Activated CD4-positive, alpha-beta T cell treated with anti-CD3 and anti-CD28 coated beads for 36 hours (primary cell): ENCODE measurements at regions not wholly inside any gene's neighbourhood (a gene's known extent, or its start where the extent isn't known, plus 50 kb on each side); places are given as distances from the start of the nearest gene placed in this dataset.

Experiments used
- ATAC-seq: fragments of 200-7000 bp; cut with Tn5 transposase; one replicate; pipeline ENCODE4 v1.10.0; 2021; ENCODE audit warnings: mild to moderate bottlenecking, moderate library complexity
- CTCF ChIA-PET: fragments of 350-600 bp; sonication (Branson Sonifier 250); formaldehyde crosslinking; loops from one replicate; lab custom pipeline; 2021; ENCODE audit warnings: antibody characterized with exemption; lab: Charles Lee
- POLR2A ChIA-PET: fragments of 350-600 bp; sonication (Branson Sonifier 250); formaldehyde crosslinking; loops from one replicate; lab custom pipeline; 2021; ENCODE audit warnings: antibody characterized with exemption, inconsistent platforms; lab: Charles Lee
- DNase-seq: peaks from one replicate; pipeline ENCODE4 v3.0.0-alpha.2; 2020
- H3K27ac Mint-ChIP-seq: one replicate; pipeline ENCODE4 v1.8.0; 2021; ENCODE audit warnings: mixed read lengths
- H3K27me3 Mint-ChIP-seq: one replicate; pipeline ENCODE4 v1.8.0; 2021; ENCODE audit warnings: mixed read lengths
- H3K36me3 Mint-ChIP-seq: one replicate; pipeline ENCODE4 v1.8.0; 2021; ENCODE audit warnings: low read depth, mixed read lengths
- H3K4me1 Mint-ChIP-seq: one replicate; pipeline ENCODE4 v1.8.0; 2021; ENCODE audit warnings: mixed read lengths
- H3K4me3 Mint-ChIP-seq: one replicate; pipeline ENCODE4 v1.8.0; 2021; ENCODE audit warnings: mild to moderate bottlenecking, moderate library complexity, mixed read lengths
- H3K9me3 Mint-ChIP-seq: one replicate; pipeline ENCODE4 v1.8.0; 2021; ENCODE audit warnings: low read depth, mixed read lengths
- intact Hi-C, 2 experiments: fragments of 100-400 bp; cut with DNase I in 1 of 2; cut with micrococcal nuclease in 1 of 2; formaldehyde crosslinking; loops; one replicate each; pipeline versions ENCODE4 v1.14.2 to v1.15.1; 2022 to 2024; cut with DNase I, micrococcal nuclease

GRCh38 chr3:116640109-116640508 is 69.5 kb upstream of the TUSC7 start:
- no peaks in the 10 kb centered on the region for H3K27me3 Mint-ChIP-seq
- ATAC-seq, result no peak
- POLR2A ChIA-PET, result no interaction called here
- no peak overlapping the region for H3K27ac Mint-ChIP-seq
- no peak overlapping the region for H3K4me3 Mint-ChIP-seq
- H3K36me3 Mint-ChIP-seq, result no peaks in the 10 kb centered on the region
- CTCF ChIA-PET, result no interaction called here
- H3K4me1 Mint-ChIP-seq, result no peaks in the 10 kb centered on the region
- peaks cover 7% of the 10 kb centered on the region for H3K9me3 Mint-ChIP-seq
- intact Hi-C loops, result no loop called here
- DNase-seq, result no peak

- ATAC-seq (no peak), DNase-seq (no peak)
- H3K27me3 Mint-ChIP-seq, result no peaks in the 10 kb centered on the region
- no peak overlapping the region for H3K27ac Mint-ChIP-seq
- H3K9me3 Mint-ChIP-seq, result peaks cover 5% of the 10 kb centered on the region
- intact Hi-C loops, result no loop called here
- no peaks in the 10 kb centered on the region for H3K4me1 Mint-ChIP-seq
- CTCF ChIA-PET, result no interaction called here
- POLR2A ChIA-PET, result no interaction called here
- no peaks in the 10 kb centered on the region for H3K36me3 Mint-ChIP-seq
- H3K4me3 Mint-ChIP-seq, result no peak overlapping the region
These were observed 66.6 kb upstream of the TUSC7 start for GRCh38 chr3:116643001-116643400.

GRCh38 chr3:116647996-116648395 is 61.6 kb upstream of the TUSC7 start:
- ChIA-PET POLR2A (no interaction called here), CTCF (no interaction called here)
- ATAC-seq (no peak), DNase-seq (no peak)
- Mint-ChIP-seq H3K27me3 (no peaks in the 10 kb centered on the region), H3K27ac (no peak overlapping the region), H3K4me3 (no peak overlapping the region), H3K36me3 (no peaks in the 10 kb centered on the region), H3K9me3 (peaks cover 5% of the 10 kb centered on the region), H3K4me1 (no peaks in the 10 kb centered on the region)
- intact Hi-C loops, result no loop called here
